PC-3 (cell line): ENCODE measurements at regions not wholly inside any gene's neighbourhood (a gene's known extent, or its start where the extent isn't known, plus 50 kb on each side); places are given as distances from the start of the nearest gene placed in this dataset.

ENCODE experiments used
- ATAC-seq: fragments of 200-7000 bp; cut with Tn5 transposase; 2 replicates; pipeline ENCODE4 v1.9.1; 2020; ENCODE audit warnings: mild to moderate bottlenecking, moderate library complexity
- BruUV-seq: library from RNA; stranded (reverse); fragments of 400-500 nt; replicated peaks from 2 replicates; lab custom pipeline; 2021; lab: Mats Ljungman, UMichigan
- CTCF ChIA-PET: fragments of 300-600 bp; sonication (Branson Sonifier 250); formaldehyde crosslinking; loops from one replicate; lab custom pipeline; 2022; ENCODE audit warnings: antibody characterized with exemption; lab: Charles Lee
- POLR2A ChIA-PET: fragments of 300-600 bp; sonication (Branson Sonifier 250); formaldehyde crosslinking; loops from one replicate; lab custom pipeline; 2022; ENCODE audit warnings: antibody characterized with exemption; ENCODE audit not compliant: unreplicated experiment; lab: Charles Lee
- DNase-seq: peaks from one replicate; pipeline ENCODE4 v3.0.0-alpha.2; 2015
- H2AFZ ChIP-seq: fragments of 300-600 bp; sonication (generic); 2 replicates; pipeline ENCODE4 v1.6.0; 2016; ENCODE audit warnings: antibody characterized with exemption, low read length
- H3F3A ChIP-seq: fragments of 300-600 bp; sonication (generic); one replicate; pipeline ENCODE4 v1.6.0; 2017; ENCODE audit warnings: antibody characterized with exemption, low read length, control low read depth, mild to moderate bottlenecking; ENCODE audit not compliant: unreplicated experiment
- H3K27ac ChIP-seq: fragments of 300-600 bp; sonication (generic); 2 replicates; pipeline ENCODE4 v1.5.1; 2016; ENCODE audit warnings: mild to moderate bottlenecking, low read length
- H3K27me3 ChIP-seq: fragments of 300-600 bp; sonication (generic); 2 replicates; pipeline ENCODE4 v1.6.1; 2016; ENCODE audit warnings: low read length, mixed read lengths
- H3K36me3 ChIP-seq: fragments of 300-600 bp; sonication (generic); 2 replicates; pipeline ENCODE4 v1.6.1; 2016; ENCODE audit warnings: low read depth, mixed run types, low read length, mixed read lengths
- H3K4me1 ChIP-seq: fragments of 300-600 bp; sonication (generic); 2 replicates; pipeline ENCODE4 v1.5.1; 2016; ENCODE audit warnings: low read length; ENCODE audit not compliant: insufficient read depth
- H3K4me2 ChIP-seq: fragments of 300-600 bp; sonication (generic); 2 replicates; pipeline ENCODE4 v1.6.0; 2016; ENCODE audit warnings: low read length
- H3K4me3 ChIP-seq: fragments of 300-600 bp; sonication (generic); 2 replicates; pipeline ENCODE4 v1.5.1; 2016; ENCODE audit warnings: mild to moderate bottlenecking, low read length, mixed read lengths
- H3K79me2 ChIP-seq: fragments of 300-600 bp; sonication (generic); 2 replicates; pipeline ENCODE4 v1.6.1; 2017; ENCODE audit warnings: low read length, mixed read lengths
- H3K9ac ChIP-seq: fragments of 300-600 bp; sonication (generic); 2 replicates; pipeline ENCODE4 v1.6.0; 2016; ENCODE audit warnings: mild to moderate bottlenecking, low read length
- H3K9me2 ChIP-seq: fragments of 300-600 bp; sonication (generic); replicated peaks from 2 replicates; pipeline ENCODE4 v1.6.1; 2016; ENCODE audit warnings: mixed run types, low read length, mixed read lengths
- H3K9me3 ChIP-seq: fragments of 300-600 bp; sonication (generic); 2 replicates; pipeline ENCODE4 v1.6.1; 2016; ENCODE audit warnings: low read length, mixed read lengths
- H4K20me1 ChIP-seq: fragments of 300-600 bp; sonication (generic); 2 replicates; pipeline ENCODE4 v1.6.1; 2016; ENCODE audit warnings: low read length, mixed read lengths
- EZH2 ChIP-seq: fragments of 300-600 bp; sonication (generic); IDR thresholded peaks from one replicate; pipeline ENCODE4 v1.6.1; 2017; ENCODE audit warnings: antibody characterized with exemption, mild to moderate bottlenecking, low read length; ENCODE audit not compliant: unreplicated experiment
- EZH2phosphoT487 ChIP-seq: fragments of 300-600 bp; sonication (generic); IDR thresholded peaks from 2 replicates; pipeline ENCODE4 v1.6.1; 2018; ENCODE audit warnings: mild to moderate bottlenecking, antibody characterized with exemption, low read length, borderline replicate concordance
- intact Hi-C: fragments of 100-400 bp; cut with micrococcal nuclease; formaldehyde crosslinking; loops from 2 replicates; pipeline ENCODE4 v1.9.0; 2023
- TF ChIP-seq, protein P1 (sequence below): fragments of 300-600 bp; sonication (generic); conservative IDR thresholded peaks from 2 replicates; pipeline ENCODE4 v1.5.1; 2017; ENCODE audit warnings: antibody characterized with exemption, low read depth, mild to moderate bottlenecking, low read length

DNA sequence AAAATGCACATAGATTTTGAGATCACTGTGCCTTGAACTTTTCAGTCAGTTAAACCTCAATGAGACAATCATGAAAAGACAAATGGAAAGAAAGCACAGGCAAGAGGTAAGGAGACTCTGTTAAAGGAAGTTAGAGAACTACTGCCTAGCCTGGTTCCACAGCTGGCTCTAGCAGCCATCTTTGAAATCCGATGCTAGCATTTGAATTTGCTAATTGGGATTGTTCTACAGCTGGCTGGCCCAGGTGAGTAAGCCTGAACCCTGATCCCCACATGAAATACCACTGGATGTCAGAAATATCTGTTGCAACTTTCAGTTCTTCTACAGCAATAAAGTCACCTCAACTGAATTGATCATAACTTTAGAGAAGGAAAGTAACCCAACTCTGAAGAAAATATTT lies 315.2 kb upstream of the CHAC2 start:
- no peaks in the 10 kb centered on the region for H3K4me1 ChIP-seq
- no peak overlapping the region for H3K4me3 ChIP-seq
- no peaks in the 10 kb centered on the region for H3K9me2 ChIP-seq
- H3K36me3 ChIP-seq = no peaks in the 10 kb centered on the region
- H3K9me3 ChIP-seq = no peaks in the 10 kb centered on the region
- ChIA-PET POLR2A (no interaction called here), CTCF (no interaction called here)
- intact Hi-C loops = no loop called here
- no peaks in the 10 kb centered on the region for H3K79me2 ChIP-seq
- no peak overlapping the region for H3K9ac ChIP-seq
- H2AFZ ChIP-seq = no peak overlapping the region
- TF ChIP-seq, protein P1, sequence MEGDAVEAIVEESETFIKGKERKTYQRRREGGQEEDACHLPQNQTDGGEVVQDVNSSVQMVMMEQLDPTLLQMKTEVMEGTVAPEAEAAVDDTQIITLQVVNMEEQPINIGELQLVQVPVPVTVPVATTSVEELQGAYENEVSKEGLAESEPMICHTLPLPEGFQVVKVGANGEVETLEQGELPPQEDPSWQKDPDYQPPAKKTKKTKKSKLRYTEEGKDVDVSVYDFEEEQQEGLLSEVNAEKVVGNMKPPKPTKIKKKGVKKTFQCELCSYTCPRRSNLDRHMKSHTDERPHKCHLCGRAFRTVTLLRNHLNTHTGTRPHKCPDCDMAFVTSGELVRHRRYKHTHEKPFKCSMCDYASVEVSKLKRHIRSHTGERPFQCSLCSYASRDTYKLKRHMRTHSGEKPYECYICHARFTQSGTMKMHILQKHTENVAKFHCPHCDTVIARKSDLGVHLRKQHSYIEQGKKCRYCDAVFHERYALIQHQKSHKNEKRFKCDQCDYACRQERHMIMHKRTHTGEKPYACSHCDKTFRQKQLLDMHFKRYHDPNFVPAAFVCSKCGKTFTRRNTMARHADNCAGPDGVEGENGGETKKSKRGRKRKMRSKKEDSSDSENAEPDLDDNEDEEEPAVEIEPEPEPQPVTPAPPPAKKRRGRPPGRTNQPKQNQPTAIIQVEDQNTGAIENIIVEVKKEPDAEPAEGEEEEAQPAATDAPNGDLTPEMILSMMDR = no peak
- TF ChIP-seq EZH2phosphoT487 = no peak
- no peak for TF ChIP-seq EZH2
- no peak for ATAC-seq
- no peak overlapping the region for H3K27ac ChIP-seq
- H3F3A ChIP-seq = no peaks in the 10 kb centered on the region
- no peaks in the 10 kb centered on the region for H4K20me1 ChIP-seq
- no peaks in the 10 kb centered on the region for H3K27me3 ChIP-seq
- BruUV-seq = no TSS peak
- no peak overlapping the region for H3K4me2 ChIP-seq
- no peak for DNase-seq

DNA sequence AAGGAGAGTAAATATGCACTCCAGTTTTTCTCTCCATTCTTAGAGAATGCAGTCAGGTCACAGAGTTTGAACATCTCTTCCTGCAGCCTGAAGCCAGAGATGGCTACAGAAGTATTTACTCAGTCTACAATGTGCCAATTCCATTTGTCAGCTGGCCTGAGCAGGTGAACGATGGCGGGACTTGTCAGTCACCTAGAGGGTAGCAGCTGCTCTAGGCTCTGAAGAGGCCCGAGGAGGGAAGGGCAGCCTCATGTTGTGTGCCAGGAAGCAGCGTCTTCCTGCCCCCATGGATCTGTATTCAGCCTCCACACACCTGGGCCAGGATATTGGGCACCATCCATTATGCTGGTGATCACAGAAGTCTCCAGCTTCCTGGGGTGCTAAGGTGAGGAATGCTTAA lies 316.7 kb upstream of the CHAC2 start:
- no peak overlapping the region for H2AFZ ChIP-seq
- peaks cover 7% of the 10 kb centered on the region; the same call in 1 of the 2 replicates for H3K4me1 ChIP-seq
- H3K36me3 ChIP-seq = no peaks in the 10 kb centered on the region
- H3K27ac ChIP-seq = no peak overlapping the region
- TF ChIP-seq, protein P1 = no peak
- TF ChIP-seq EZH2phosphoT487 (no peak), EZH2 (no peak)
- intact Hi-C loops = no loop called here
- no peak overlapping the region for H3K4me2 ChIP-seq
- H3K9me3 ChIP-seq = no peaks in the 10 kb centered on the region
- H3K9me2 ChIP-seq = no peaks in the 10 kb centered on the region
- H3F3A ChIP-seq = no peaks in the 10 kb centered on the region
- ATAC-seq (no peak), DNase-seq (no peak)
- H3K9ac ChIP-seq = no peak overlapping the region
- ChIA-PET POLR2A (no interaction called here), CTCF (no interaction called here)
- BruUV-seq = no TSS peak
- H3K27me3 ChIP-seq = no peaks in the 10 kb centered on the region
- H3K79me2 ChIP-seq = no peaks in the 10 kb centered on the region
- no peaks in the 10 kb centered on the region for H4K20me1 ChIP-seq
- no peak overlapping the region for H3K4me3 ChIP-seq

DNA sequence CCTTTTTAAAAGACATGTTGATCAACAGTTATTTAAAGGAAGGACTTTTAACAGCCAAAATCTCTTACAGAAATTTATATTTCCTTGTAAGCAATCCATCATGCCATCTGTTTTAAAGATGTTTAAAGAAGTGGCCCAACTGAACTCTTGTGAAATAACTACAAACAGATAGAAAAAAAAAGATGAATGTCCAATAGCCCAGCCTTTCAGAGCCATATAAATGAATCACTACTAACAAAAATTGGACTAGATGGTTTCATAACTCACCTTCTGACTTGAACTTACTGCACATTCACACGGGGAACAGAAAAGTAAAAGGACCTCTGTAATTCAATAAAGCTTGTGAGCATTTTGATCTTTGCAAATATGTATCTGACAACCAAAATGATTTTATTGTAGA lies 319.0 kb upstream of the CHAC2 start:
- Histone ChIP-seq H3K79me2 (no peaks in the 10 kb centered on the region), H3K27ac (no peak overlapping the region), H3K36me3 (no peaks in the 10 kb centered on the region), H4K20me1 (no peaks in the 10 kb centered on the region), H3K9me3 (no peaks in the 10 kb centered on the region), H3K4me3 (no peak overlapping the region), H2AFZ (no peak overlapping the region), H3K27me3 (no peaks in the 10 kb centered on the region), H3K4me2 (no peak overlapping the region), H3F3A (no peaks in the 10 kb centered on the region), H3K4me1 (peaks cover 18% of the 10 kb centered on the region), H3K9me2 (no peaks in the 10 kb centered on the region), H3K9ac (no peak overlapping the region)
- TF ChIP-seq EZH2 (no peak), EZH2phosphoT487 (no peak)
- TF ChIP-seq, protein P1 = no peak
- no TSS peak for BruUV-seq
- ChIA-PET POLR2A (no interaction called here), CTCF (no interaction called here)
- ATAC-seq (no peak), DNase-seq (peak; percentile 3)
- intact Hi-C loops = loop anchor here (10.0 kb wide), 1 partner anchor 434 kb away; no protein-coding TSS in a partner anchor
